Skeletal muscle satellite cell (primary cell): ENCODE measurements at regions not wholly inside any gene's neighbourhood (a gene's known extent, or its start where the extent isn't known, plus 50 kb on each side); places are given as distances from the start of the nearest gene placed in this dataset.

ENCODE experiments used
- H3K27me3 ChIP-seq: 2 replicates; pipeline ENCODE4 v1.7.0; 2013; ENCODE audit warnings: low read length; ENCODE audit not compliant: control insufficient read depth, insufficient read depth
- H3K36me3 ChIP-seq: 2 replicates; pipeline ENCODE4 v1.7.0; 2013; ENCODE audit warnings: mild to moderate bottlenecking, control low read depth, low read length; ENCODE audit not compliant: insufficient read depth
- H3K4me1 ChIP-seq: 2 replicates; pipeline ENCODE4 v1.7.0; 2013; ENCODE audit warnings: low read length; ENCODE audit not compliant: control insufficient read depth, insufficient read depth
- H3K4me2 ChIP-seq: 2 replicates; pipeline ENCODE4 v1.7.0; 2013; ENCODE audit warnings: mild to moderate bottlenecking, low read length
- H3K4me3 ChIP-seq: 2 replicates; pipeline ENCODE4 v1.7.0; 2013; ENCODE audit warnings: low read length
- H3K9ac ChIP-seq: 2 replicates; pipeline ENCODE4 v1.7.0; 2013; ENCODE audit warnings: mild to moderate bottlenecking, low read depth, low read length, moderate library complexity
- H3K9me3 ChIP-seq: replicated peaks from 2 replicates; pipeline ENCODE4 v1.7.0; 2013; ENCODE audit warnings: mild to moderate bottlenecking, control low read depth, low read length

DNA sequence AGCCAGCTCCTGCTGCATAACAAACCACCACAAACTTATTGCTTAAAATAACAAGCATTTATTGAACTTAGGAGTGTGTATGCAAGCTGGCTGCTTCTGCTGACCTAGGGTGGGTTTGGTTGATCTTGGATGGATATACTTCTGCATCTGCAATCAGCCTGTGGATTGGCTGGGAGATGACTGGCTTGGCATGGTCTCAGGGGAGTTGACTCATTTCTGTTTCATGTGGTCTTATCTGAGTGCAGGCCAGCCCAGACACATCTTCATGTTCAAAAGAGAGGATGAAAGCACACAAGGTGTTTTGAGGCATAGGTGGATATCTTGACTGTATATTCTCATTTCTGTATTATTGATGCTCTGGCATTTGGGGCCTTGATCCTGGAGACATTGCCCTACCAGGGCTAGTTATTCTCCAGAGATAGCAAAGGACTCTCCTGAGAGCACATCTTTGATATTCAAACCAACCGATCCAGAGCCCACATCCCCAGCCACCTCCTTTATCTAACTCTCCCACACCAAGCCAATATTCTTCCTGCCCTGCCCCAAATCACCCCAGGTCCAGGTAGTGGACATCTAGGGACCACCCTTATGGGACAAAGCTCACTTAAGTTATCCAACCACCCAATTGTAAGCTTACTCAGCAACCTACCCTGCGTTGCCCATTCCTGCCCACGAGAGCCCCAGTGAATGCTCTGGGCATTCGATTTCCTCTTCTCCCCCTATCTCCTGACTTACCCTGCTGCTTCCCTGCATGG is 350.8 kb downstream of the PTPRU start:
- Histone ChIP-seq H3K27me3 (no peaks in the 10 kb centered on the region), H3K36me3 (no peaks in the 10 kb centered on the region), H3K9ac (no peak overlapping the region), H3K4me2 (no peak overlapping the region), H3K4me3 (no peak overlapping the region), H3K4me1 (no peaks in the 10 kb centered on the region), H3K9me3 (no peaks in the 10 kb centered on the region)

DNA sequence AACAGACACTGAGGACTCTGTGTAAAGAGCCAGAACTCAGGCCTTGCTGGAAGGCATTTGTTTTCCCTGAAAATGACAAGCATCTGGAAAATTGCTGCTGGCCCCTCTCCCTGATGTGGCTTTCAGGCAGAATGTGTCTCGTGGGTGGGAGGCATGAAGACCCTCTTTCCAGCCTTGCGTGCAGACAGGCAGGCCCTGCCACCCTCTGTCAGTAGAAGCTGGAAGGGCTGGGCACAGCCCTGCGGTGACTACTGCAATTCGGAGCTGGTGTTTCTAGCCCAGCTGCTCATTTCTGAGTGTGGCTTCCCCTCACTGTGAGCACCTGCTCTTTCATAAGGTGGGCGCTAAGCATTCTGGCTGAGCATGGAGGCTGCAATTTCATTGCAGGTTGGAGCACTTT is 349.9 kb downstream of the PTPRU start:
- H3K27me3 ChIP-seq, result no peaks in the 10 kb centered on the region

DNA sequence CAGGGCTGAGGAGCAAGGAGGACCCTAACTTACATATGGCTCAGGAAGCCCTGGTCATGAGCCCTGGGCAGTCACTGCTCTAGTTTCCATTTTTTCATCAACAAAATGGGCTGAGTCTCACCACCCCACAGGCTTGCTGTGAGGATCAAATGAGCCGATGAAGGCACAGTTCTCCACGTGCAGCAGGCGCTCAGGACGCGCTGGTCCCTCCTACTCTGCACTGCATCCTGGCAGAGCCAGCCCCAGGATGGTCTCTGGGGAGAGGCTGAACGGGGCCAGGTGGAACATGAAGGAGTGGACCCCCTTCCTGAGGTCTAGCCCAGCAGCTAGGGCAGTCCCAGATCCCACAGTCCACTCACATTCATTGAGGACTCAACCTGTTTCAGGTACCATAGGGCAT is 349.3 kb downstream of the PTPRU start:
- no peak overlapping the region for H3K4me2 ChIP-seq
- no peaks in the 10 kb centered on the region for H3K27me3 ChIP-seq
- no peaks in the 10 kb centered on the region for H3K36me3 ChIP-seq
- H3K9ac ChIP-seq, result no peak overlapping the region
- H3K4me1 ChIP-seq, result no peaks in the 10 kb centered on the region
- H3K9me3 ChIP-seq, result no peaks in the 10 kb centered on the region
- no peak overlapping the region for H3K4me3 ChIP-seq

More for the DNA sequence above, 349.9 kb downstream of the PTPRU start:
- Histone ChIP-seq H3K36me3 (no peaks in the 10 kb centered on the region), H3K4me2 (no peak overlapping the region), H3K4me3 (no peak overlapping the region), H3K9ac (no peak overlapping the region), H3K4me1 (no peaks in the 10 kb centered on the region), H3K9me3 (no peaks in the 10 kb centered on the region)

DNA sequence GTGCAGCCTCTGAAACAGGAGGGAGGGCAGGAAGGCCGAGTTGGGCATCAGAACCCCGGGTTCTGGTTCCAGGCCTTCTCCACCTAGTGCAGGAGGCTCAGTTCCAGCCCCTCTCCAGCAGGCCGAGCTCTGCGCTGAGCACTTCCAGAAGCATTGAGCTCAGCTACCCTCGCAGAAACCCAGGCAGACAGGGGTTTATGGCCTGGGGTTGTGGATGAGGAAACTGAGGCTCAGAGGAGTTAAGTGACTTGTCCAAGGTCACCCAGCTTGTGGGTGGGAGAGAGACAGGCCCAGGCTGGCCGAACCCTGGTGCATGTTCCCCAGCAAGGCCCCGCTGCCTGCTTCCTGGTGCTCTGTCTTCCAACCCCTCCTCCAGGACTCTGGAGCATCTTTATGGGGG is 348.9 kb downstream of the PTPRU start:
- Histone ChIP-seq H3K4me2 (no peak overlapping the region), H3K36me3 (no peaks in the 10 kb centered on the region), H3K27me3 (no peaks in the 10 kb centered on the region), H3K9ac (no peak overlapping the region), H3K4me1 (no peaks in the 10 kb centered on the region), H3K9me3 (no peaks in the 10 kb centered on the region), H3K4me3 (no peak overlapping the region)

DNA sequence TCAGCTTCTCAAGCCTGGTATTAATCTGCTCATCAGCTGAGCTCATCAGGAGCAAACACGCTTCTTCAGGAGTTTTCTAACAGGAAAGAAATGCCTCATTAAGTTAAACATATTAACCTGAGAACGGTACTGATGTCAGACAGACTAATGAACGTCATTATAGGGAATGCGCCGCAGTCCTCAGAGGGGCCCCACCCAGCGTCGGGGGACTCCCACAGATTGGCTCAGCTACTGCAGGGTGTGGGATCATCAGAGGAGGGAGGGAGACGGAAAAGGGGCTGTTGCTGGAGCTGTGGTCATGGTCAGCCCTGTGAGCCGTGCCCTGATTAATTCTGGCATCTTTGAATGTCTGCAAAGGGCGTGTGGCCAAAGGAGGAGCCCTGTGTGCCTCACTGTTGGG is 348.5 kb downstream of the PTPRU start:
- no peaks in the 10 kb centered on the region for H3K27me3 ChIP-seq
- H3K4me1 ChIP-seq, result peaks cover 4% of the 10 kb centered on the region
- H3K9me3 ChIP-seq, result no peaks in the 10 kb centered on the region
- H3K36me3 ChIP-seq, result no peaks in the 10 kb centered on the region
- no peak overlapping the region for H3K9ac ChIP-seq
- H3K4me3 ChIP-seq, result no peak overlapping the region
- no peak overlapping the region for H3K4me2 ChIP-seq

DNA sequence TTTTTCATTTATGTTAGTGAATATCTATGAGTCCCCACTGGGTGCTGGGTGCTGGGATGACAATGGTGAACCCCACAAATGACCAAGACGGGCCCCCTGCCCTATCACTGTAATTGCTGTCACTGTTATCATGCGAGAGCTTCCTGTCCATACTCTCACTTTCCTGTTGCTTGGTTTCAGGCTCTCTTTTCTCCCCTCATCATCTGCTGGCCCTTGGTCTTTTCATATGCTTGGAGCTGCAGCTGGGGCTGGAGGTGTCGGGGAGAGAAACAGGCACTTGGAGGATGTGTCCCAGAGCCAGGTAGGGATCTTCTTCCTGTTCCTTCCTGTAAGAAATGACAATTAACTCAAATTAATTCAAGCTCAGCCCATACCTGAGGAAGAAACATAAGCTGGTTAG is 348.0 kb downstream of the PTPRU start:
- H3K9ac ChIP-seq, result no peak overlapping the region
- no peaks in the 10 kb centered on the region for H3K36me3 ChIP-seq
- H3K4me3 ChIP-seq, result no peak overlapping the region
- H3K9me3 ChIP-seq, result no peaks in the 10 kb centered on the region
- peaks cover 7% of the 10 kb centered on the region for H3K4me1 ChIP-seq
- H3K4me2 ChIP-seq, result no peak overlapping the region
- no peaks in the 10 kb centered on the region for H3K27me3 ChIP-seq

DNA sequence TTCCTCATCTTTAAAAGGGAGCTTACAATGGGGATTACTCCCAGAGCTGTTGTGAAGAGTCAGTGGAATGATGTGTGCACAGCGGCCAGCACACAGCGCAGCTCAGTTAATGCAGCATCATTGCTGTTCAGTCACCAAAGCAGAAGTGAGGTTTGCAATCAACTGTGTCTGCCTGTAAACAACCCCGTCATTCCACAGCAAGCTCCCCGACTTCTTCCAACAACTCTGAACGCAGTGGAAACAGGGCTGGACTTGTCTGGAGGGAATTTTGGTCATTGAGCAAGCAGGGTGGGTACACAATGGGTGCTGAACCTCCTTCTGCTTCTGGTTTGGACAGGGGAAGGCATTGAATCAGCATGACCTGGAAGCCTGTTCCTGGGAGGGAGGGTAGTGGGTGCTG is 347.4 kb downstream of the PTPRU start:
- Histone ChIP-seq H3K9me3 (no peaks in the 10 kb centered on the region), H3K4me2 (no peak overlapping the region), H3K4me3 (no peak overlapping the region), H3K36me3 (no peaks in the 10 kb centered on the region), H3K27me3 (no peaks in the 10 kb centered on the region), H3K4me1 (peaks cover 7% of the 10 kb centered on the region), H3K9ac (no peak overlapping the region)

DNA sequence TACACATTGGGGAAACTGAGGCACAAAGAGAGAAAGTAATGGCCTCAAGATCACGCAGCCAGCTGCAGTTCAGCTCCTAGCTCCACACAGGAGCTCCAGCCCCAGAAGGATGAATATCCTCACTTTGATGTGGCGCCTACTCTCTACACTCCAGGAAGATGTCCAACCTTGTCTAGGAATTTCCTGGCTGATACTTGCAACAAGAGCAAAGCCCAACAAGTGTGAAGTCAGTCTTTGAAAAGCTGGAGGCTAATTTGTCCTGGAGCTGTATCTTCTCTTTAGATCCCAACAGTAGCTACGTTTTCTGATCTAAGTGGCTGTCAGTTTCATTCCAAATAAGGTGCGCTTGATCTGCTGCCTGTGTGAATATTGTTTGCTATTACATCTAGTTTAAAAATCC is 344.9 kb downstream of the PTPRU start:
- Histone ChIP-seq H3K27me3 (no peaks in the 10 kb centered on the region), H3K9me3 (no peaks in the 10 kb centered on the region), H3K36me3 (no peaks in the 10 kb centered on the region), H3K9ac (no peak overlapping the region), H3K4me1 (peaks cover 7% of the 10 kb centered on the region), H3K4me3 (no peak overlapping the region), H3K4me2 (no peak overlapping the region)

DNA sequence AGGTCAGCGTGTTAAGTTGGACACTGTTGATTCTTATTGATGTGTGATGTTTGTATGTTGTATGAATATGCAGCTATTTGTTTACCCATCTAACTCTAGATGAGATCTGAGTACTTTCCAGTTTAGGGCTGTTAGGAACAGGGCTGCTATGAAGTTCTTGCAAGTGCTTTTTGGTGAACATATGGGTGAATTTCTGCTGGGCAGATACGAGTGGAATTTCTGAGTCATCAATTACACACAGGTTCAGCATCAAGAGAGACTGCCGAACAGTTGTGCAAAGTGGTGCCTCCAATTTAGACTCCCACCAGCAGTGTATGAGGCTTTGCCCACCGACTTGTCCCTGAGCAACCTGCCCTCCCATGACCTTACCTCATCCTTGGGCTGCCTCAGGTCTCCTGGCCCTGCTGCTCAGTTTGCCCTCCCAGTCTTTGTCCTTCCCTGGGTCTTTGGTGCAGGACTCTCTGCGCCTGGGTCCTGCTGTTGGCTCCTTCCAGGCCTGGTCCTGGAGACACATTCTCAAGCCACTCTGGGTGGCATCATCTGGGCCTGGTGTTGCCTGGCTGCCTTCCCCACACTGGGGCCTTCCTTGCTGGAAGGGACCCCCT is 343.6 kb downstream of the PTPRU start:
- no peaks in the 10 kb centered on the region for H3K9me3 ChIP-seq
- peaks cover 7% of the 10 kb centered on the region for H3K4me1 ChIP-seq
- no peaks in the 10 kb centered on the region for H3K36me3 ChIP-seq
- no peak overlapping the region for H3K9ac ChIP-seq
- H3K4me2 ChIP-seq, result no peak overlapping the region
- H3K27me3 ChIP-seq, result no peaks in the 10 kb centered on the region
- H3K4me3 ChIP-seq, result no peak overlapping the region

DNA sequence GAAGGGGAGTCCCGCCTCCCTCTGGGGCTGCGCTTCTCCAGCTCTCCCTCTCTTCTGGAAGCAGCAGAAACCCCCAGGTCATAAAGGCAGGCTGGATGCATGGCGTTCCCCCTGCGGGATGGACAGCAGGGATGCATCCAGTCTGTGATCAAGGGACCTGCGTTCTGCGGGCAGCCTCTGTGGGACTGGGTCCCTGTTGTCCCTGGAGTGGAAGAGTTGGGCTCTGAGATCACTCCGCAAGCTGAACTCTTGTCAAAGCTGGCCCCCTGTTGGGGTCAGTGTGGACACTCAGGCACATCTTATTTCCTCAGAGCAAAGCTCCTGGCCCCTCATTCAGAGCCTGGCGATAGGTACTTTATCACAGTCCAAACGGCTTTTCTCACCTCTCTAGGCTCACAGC is 341.2 kb downstream of the PTPRU start:
- no peaks in the 10 kb centered on the region for H3K36me3 ChIP-seq
- H3K4me3 ChIP-seq, result no peak overlapping the region
- H3K9me3 ChIP-seq, result no peaks in the 10 kb centered on the region
- no peak overlapping the region for H3K4me2 ChIP-seq
- no peak overlapping the region for H3K9ac ChIP-seq
- H3K4me1 ChIP-seq, result peaks cover 7% of the 10 kb centered on the region
- H3K27me3 ChIP-seq, result no peaks in the 10 kb centered on the region

DNA sequence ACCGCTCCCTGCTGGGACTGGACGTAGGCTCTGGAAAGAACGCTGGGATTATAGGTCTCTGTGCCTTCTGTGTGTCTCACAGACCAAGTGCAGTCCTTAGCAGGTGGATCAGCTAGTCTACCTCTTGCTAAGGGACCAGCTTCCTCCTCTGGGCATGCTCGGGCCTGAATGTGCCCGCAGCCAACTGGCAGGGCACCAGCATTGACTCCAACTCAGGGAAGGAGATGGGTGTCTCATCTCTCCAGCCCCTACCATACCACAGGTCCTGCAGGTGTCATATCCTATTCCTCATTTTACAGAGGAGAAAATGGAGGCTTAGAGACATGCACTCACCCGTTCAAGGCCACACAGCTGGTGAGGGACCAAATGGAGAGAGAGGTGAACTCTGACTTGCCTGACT is 340.2 kb downstream of the PTPRU start:
- Histone ChIP-seq H3K36me3 (no peaks in the 10 kb centered on the region), H3K9ac (no peak overlapping the region), H3K4me3 (no peak overlapping the region), H3K4me2 (no peak overlapping the region), H3K4me1 (peaks cover 7% of the 10 kb centered on the region), H3K9me3 (no peaks in the 10 kb centered on the region), H3K27me3 (no peaks in the 10 kb centered on the region)

DNA sequence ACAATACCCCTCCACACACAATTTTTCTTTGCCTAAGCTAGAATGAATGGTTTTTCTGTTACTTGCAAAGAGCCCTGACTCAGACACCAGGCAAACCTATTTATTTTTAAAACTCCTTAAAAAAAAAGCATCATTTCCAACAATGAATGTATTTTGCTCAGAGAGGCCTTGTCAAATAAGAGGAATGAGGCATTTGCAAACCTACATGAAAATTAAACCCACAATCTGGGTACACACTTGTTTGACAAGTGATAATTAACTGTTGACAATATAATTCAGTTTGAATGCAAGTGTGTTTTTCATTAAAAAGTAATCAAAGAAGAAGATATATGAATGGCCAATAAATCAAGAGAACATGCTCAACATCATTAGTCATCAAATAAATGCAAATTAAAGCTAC is 339.5 kb downstream of the PTPRU start:
- H3K4me1 ChIP-seq, result peaks cover 14% of the 10 kb centered on the region
- H3K9me3 ChIP-seq, result no peaks in the 10 kb centered on the region
- no peaks in the 10 kb centered on the region for H3K27me3 ChIP-seq
- H3K4me2 ChIP-seq, result no peak overlapping the region
- H3K9ac ChIP-seq, result no peak overlapping the region
- H3K4me3 ChIP-seq, result no peak overlapping the region
- H3K36me3 ChIP-seq, result no peaks in the 10 kb centered on the region
